ENCODE measurements at regions not wholly inside any gene's neighbourhood (a gene's known extent, or its start where the extent isn't known, plus 50 kb on each side); places are given as distances from the start of the nearest gene placed in this dataset.

GRCh38 chr1:5559078-5559477, 433.1 kb downstream of the NPHP4 start:
- TF ChIP-seq FOXA2 (IDR thresholded peaks at IDR 0.05), result no peak
- no peak for TF ChIP-seq TAF1 (conservative IDR thresholded peaks at IDR 0.05)
- no peak for TF ChIP-seq CTCF (IDR thresholded peaks at IDR 0.05; ENCODE audit: low read depth, low read length, missing input control)
- TF ChIP-seq EGR1 (IDR thresholded peaks at IDR 0.05; ENCODE audit: low read depth in 2 of 2), result no peak
- TF ChIP-seq REST (IDR thresholded peaks at IDR 0.05), result no peak
- no peak for TF ChIP-seq RAD21 (IDR thresholded peaks at IDR 0.05)
- TF ChIP-seq GABPA (IDR thresholded peaks at IDR 0.05 in 1 of 2, conservative IDR thresholded peaks at IDR 0.05 in 1 of 2), result no peak
- TF ChIP-seq YY1 (IDR thresholded peaks at IDR 0.05), result no peak
- TF ChIP-seq ZBTB33 (IDR thresholded peaks at IDR 0.05), result no peak
- TF ChIP-seq RXRA (IDR thresholded peaks at IDR 0.05), result no peak
- TF ChIP-seq MAX (IDR thresholded peaks at IDR 0.05), result no peak
- no peak for TF ChIP-seq ATF3 (IDR thresholded peaks at IDR 0.05)
- TF ChIP-seq SP1 (IDR thresholded peaks at IDR 0.05), result no peak
